ENCODE measurements at regions not wholly inside any gene's neighbourhood (a gene's known extent, or its start where the extent isn't known, plus 50 kb on each side); places are given as distances from the start of the nearest gene placed in this dataset.

GRCh38 chr11:92605667-92606066 lies 363.8 kb upstream of the MTNR1B start:
- no peak for TF ChIP-seq SP1 (IDR thresholded peaks at IDR 0.05)
- no peak for TF ChIP-seq ZNF384 (IDR thresholded peaks at IDR 0.05)
- TF ChIP-seq ELF4 (IDR thresholded peaks at IDR 0.05), result no peak
- no peak for TF ChIP-seq FOXA1 (IDR thresholded peaks at IDR 0.05)
- TF ChIP-seq NFRKB (IDR thresholded peaks at IDR 0.05), result no peak
- TF ChIP-seq HDGF (IDR thresholded peaks at IDR 0.05; ENCODE audit: borderline replicate concordance), result no peak
- no peak for TF ChIP-seq BHLHE40 (IDR thresholded peaks at IDR 0.05; ENCODE audit: borderline replicate concordance)

Measured in HEK293T (cell line).